ENCODE measurements at regions not wholly inside any gene's neighbourhood (a gene's known extent, or its start where the extent isn't known, plus 50 kb on each side); places are given as distances from the start of the nearest gene placed in this dataset.

DNA sequence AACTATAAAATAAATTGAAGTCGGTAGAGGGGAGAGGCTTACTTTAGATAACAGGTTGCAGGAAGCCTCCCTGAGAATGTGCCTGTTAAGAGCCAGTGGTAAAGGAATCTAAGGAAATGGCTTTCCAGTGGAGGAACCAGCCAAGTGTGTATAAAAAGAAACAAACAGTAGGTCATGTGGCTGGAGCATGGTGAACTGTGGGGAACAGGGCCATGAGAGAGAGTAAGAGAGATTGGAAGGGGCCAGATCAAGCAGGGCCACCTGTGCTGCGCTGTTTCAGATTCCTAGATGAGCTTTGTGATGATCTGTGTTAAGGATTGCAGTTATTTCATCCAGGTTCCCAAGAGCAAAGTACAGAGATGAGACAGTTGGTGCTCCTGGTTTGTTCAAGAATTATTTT lies 152.7 kb upstream of the SGCD start:
- in situ Hi-C loops (cut with HindIII; ENCODE audit: low sequenced_read_pairs) = no loop called here
- no peak overlapping the region for H3K4me3 ChIP-seq (ENCODE audit: low read depth, low read length)
- DNase-seq (ENCODE audit: low read depth) = no peak

DNA sequence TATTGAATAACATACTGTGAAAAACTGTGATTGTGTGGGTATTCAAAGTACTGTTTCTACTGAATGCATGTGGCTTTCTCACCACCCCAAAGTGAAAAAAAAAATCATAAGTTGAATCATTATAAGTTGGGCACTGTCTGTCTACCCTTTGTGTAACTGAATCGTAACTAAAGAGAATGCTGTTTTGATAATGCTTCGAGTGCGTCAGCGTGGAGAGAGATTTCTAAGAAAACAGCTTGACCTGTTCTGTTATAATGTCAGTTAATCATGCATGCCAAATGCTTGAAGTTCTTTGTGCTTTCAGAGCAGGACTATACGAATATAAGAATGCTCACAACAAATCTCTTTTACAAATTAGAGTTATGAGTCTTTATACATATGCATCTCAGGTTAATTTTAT lies 148.8 kb upstream of the SGCD start:
- peak; percentile 9 for DNase-seq (ENCODE audit: low read depth)
- TF ChIP-seq, protein P1, sequence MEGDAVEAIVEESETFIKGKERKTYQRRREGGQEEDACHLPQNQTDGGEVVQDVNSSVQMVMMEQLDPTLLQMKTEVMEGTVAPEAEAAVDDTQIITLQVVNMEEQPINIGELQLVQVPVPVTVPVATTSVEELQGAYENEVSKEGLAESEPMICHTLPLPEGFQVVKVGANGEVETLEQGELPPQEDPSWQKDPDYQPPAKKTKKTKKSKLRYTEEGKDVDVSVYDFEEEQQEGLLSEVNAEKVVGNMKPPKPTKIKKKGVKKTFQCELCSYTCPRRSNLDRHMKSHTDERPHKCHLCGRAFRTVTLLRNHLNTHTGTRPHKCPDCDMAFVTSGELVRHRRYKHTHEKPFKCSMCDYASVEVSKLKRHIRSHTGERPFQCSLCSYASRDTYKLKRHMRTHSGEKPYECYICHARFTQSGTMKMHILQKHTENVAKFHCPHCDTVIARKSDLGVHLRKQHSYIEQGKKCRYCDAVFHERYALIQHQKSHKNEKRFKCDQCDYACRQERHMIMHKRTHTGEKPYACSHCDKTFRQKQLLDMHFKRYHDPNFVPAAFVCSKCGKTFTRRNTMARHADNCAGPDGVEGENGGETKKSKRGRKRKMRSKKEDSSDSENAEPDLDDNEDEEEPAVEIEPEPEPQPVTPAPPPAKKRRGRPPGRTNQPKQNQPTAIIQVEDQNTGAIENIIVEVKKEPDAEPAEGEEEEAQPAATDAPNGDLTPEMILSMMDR (IDR thresholded peaks at IDR 0.05; ENCODE audit: low read depth, low read length, missing control alignments) = no peak
- no peak overlapping the region for H3K4me3 ChIP-seq (ENCODE audit: low read depth, low read length)
- in situ Hi-C loops (cut with HindIII; ENCODE audit: low sequenced_read_pairs) = no loop called here

More for the DNA sequence above, 152.7 kb upstream of the SGCD start:
- TF ChIP-seq, protein P1 (IDR thresholded peaks at IDR 0.05; ENCODE audit: low read depth, low read length, missing control alignments) = no peak

DNA sequence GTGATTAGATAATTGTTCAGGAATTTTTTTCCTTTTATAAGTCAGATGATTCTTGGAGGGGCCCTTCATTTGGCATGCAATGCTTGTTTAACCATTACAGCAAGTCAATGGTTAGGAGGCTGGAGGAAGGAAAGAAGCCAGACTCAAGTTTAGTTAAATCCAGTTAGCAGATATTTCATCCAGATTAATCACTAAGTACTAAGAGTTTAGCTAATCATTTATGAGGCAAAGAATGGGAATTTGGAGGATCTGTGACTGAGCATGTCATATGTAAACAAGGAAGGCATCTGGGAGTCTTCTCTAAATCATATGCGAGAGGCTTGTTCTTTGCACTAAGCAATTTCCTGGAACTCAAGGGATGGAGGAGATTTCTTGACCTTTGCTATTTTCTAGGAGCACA lies 145.3 kb upstream of the SGCD start:
- TF ChIP-seq, protein P1 (IDR thresholded peaks at IDR 0.05; ENCODE audit: low read depth, low read length, missing control alignments) = no peak
- DNase-seq (ENCODE audit: low read depth) = no peak

DNA sequence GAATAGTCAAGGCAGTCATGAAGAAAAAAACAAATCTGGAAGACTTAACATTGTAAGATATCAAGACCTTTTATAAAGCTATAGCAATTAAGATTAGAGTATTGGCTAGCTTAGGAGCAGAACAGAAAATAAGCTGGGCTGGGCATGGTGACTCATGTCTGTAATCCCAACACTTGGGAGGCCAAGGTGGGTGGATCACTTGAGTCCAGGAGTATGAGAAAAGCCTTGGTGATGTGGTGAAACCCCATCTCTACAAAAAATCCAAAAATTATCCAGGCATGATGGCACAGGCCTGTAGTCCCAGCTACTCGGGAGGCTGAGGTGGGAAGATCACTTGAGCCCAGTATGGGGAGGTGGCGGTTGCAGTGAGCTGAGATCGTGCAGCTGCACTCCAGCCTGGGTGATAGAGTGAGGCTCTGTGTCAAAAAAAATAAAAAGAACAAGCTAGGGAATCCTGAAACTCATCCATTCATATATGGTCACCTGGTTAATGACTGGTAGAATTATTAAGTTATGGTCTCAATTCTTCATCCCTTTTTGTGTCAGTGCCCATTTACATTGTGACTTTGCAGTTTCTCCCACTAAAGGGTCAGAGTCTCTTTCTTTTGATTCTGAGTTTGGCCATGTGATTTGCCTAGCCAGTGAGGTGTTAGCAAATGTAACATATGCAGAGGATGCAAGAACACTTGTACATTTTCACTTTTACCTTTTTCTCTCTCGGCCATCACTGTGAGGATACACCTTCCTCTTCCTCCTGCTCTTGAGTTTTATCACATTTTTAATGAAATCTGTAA lies 144.6 kb upstream of the SGCD start:
- no peak overlapping the region for H3K4me3 ChIP-seq (ENCODE audit: low read depth, low read length)
- in situ Hi-C loops (cut with HindIII; ENCODE audit: low sequenced_read_pairs) = no loop called here
- DNase-seq (ENCODE audit: low read depth) = no peak
- TF ChIP-seq, protein P1 (IDR thresholded peaks at IDR 0.05; ENCODE audit: low read depth, low read length, missing control alignments) = no peak

More for the DNA sequence above, 145.3 kb upstream of the SGCD start:
- H3K4me3 ChIP-seq (ENCODE audit: low read depth, low read length) = no peak overlapping the region
- in situ Hi-C loops (cut with HindIII; ENCODE audit: low sequenced_read_pairs) = no loop called here

DNA sequence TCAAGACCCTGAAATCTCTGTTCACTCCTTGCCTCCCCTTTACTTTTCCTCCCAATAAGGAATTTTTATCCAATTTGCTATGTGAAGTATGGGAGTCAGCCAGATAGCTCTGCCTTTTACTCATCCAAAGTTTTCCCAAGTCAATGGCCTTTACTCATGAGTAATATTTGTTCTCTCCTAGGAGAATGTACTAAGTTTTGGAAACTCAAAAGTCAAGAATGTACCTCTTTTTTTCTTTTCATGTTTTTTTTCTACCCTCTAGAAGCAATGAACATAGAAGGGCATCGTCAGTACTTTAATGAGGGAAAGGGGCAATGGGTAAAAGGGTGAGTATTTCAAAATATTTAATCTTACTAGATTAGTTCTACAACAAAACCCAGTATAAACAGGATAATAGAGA lies 140.2 kb upstream of the SGCD start:
- no peak for DNase-seq (ENCODE audit: low read depth)
- H3K4me3 ChIP-seq (ENCODE audit: low read depth, low read length) = no peak overlapping the region
- TF ChIP-seq, protein P1 (IDR thresholded peaks at IDR 0.05; ENCODE audit: low read depth, low read length, missing control alignments) = no peak
- in situ Hi-C loops (cut with HindIII; ENCODE audit: low sequenced_read_pairs) = no loop called here

DNA sequence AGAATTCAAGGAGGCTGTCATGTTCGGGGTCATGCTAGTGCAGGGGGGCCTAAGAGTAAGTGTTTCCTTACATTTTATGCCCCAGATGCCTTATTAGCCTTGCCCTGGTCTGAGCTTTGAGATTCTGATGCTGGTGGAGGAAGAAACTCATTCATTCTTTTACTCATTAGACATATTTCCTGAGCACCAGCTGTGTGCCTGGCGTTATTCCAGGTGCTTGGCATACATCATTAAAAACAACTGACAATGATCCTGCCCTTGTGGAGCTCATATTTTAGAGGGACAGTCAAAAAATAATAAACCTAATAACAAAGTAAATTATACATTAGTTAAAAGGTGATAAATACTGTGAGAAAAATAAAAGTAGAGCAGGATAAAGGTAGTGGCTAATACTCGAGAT lies 138.9 kb upstream of the SGCD start:
- in situ Hi-C loops (cut with HindIII; ENCODE audit: low sequenced_read_pairs) = no loop called here
- no peak for DNase-seq (ENCODE audit: low read depth)
- H3K4me3 ChIP-seq (ENCODE audit: low read depth, low read length) = no peak overlapping the region
- TF ChIP-seq, protein P1 (IDR thresholded peaks at IDR 0.05; ENCODE audit: low read depth, low read length, missing control alignments) = no peak
